OCI-LY3 (cell line): ENCODE measurements at regions not wholly inside any gene's neighbourhood (a gene's known extent, or its start where the extent isn't known, plus 50 kb on each side); places are given as distances from the start of the nearest gene placed in this dataset.

Experiments
- H2AFZ ChIP-seq: fragments of 200-600, 300-600 bp; shearing (Covaris generic); 2 replicates; pipeline ENCODE4 v1.6.0; 2014; ENCODE audit warnings: antibody characterized with exemption, low read depth, low read length
- H3K27ac ChIP-seq: fragments of 200-600, 300-600 bp; sonication (generic); 2 replicates; pipeline ENCODE4 v1.5.1; 2014; ENCODE audit warnings: mild to moderate bottlenecking, low read length, moderate library complexity, mixed read lengths
- H3K27me3 ChIP-seq: fragments of 200-600, 300-600 bp; sonication (generic); 2 replicates; pipeline ENCODE4 v1.6.1; 2014; ENCODE audit warnings: low read depth, low read length, mixed read lengths
- H3K36me3 ChIP-seq: fragments of 200-600, 300-600 bp; sonication (generic); replicated peaks from 2 replicates; pipeline ENCODE3; 2014; ENCODE audit warnings: low read depth, low read length, mixed read lengths
- H3K4me1 ChIP-seq: fragments of 300-600, 200-600 bp; sonication (generic); 2 replicates; pipeline ENCODE4 v1.6.1; 2014; ENCODE audit warnings: low read length, mixed read lengths
- H3K4me2 ChIP-seq: fragments of 200-600, 300-600 bp; sonication (generic); 2 replicates; pipeline ENCODE4 v1.6.1; 2014; ENCODE audit warnings: low read length, mixed read lengths
- H3K4me3 ChIP-seq: fragments of 300-600, 200-600 bp; sonication (generic); 2 replicates; pipeline ENCODE4 v1.5.1; 2014; ENCODE audit warnings: antibody characterized with exemption, mild to moderate bottlenecking, low read length, moderate library complexity
- H3K79me2 ChIP-seq: fragments of 300-600, 200-600 bp; shearing (Covaris generic); 2 replicates; pipeline ENCODE4 v1.6.1; 2014; ENCODE audit warnings: mild to moderate bottlenecking, low read length, mixed read lengths
- H3K9ac ChIP-seq: fragments of 300-600, 200-600 bp; shearing (Covaris generic); 2 replicates; pipeline ENCODE4 v1.6.0; 2014; ENCODE audit warnings: mild to moderate bottlenecking, low read length, moderate library complexity
- H3K9me3 ChIP-seq: fragments of 200-600, 300-600 bp; shearing (Covaris generic); 2 replicates; pipeline ENCODE4 v1.6.1; 2014; ENCODE audit warnings: low read length, mixed read lengths; ENCODE audit not compliant: insufficient read depth
- H4K20me1 ChIP-seq: fragments of 200-600, 300-600 bp; sonication (generic); 2 replicates; pipeline ENCODE4 v1.6.1; 2016; ENCODE audit warnings: low read length, mixed read lengths; ENCODE audit not compliant: insufficient read depth
- CTCF ChIP-seq: fragments of 200-600, 300-600 bp; sonication (generic); IDR thresholded peaks from 2 replicates; pipeline ENCODE4 v1.5.1; 2014; ENCODE audit warnings: antibody characterized with exemption, low read length, low read depth
- EZH2phosphoT487 ChIP-seq: fragments of 200-600 bp; shearing (Covaris generic); IDR thresholded peaks from 2 replicates; pipeline ENCODE4 v1.6.1; 2018; ENCODE audit warnings: antibody characterized with exemption, mixed run types, low read depth

GRCh38 chr20:55166063-55166462, 690.7 kb downstream of the DOK5 start:
- Histone ChIP-seq H3K4me1 (no peaks in the 10 kb centered on the region), H4K20me1 (no peaks in the 10 kb centered on the region), H3K27me3 (no peaks in the 10 kb centered on the region), H3K9me3 (no peaks in the 10 kb centered on the region), H3K79me2 (no peaks in the 10 kb centered on the region), H2AFZ (no peak overlapping the region), H3K9ac (no peak overlapping the region), H3K4me2 (no peak overlapping the region), H3K4me3 (no peak overlapping the region), H3K27ac (no peak overlapping the region), H3K36me3 (no peaks in the 10 kb centered on the region)
- TF ChIP-seq EZH2phosphoT487: no peak
- no peak for TF ChIP-seq CTCF

GRCh38 chr20:55160996-55161395, 685.6 kb downstream of the DOK5 start:
- Histone ChIP-seq H3K27me3 (no peaks in the 10 kb centered on the region), H3K36me3 (no peaks in the 10 kb centered on the region), H3K4me3 (no peak overlapping the region), H3K27ac (no peak overlapping the region), H3K9me3 (peaks cover 5% of the 10 kb centered on the region; the same call in 1 of the 2 replicates), H3K4me1 (peaks cover 6% of the 10 kb centered on the region; the same call in 1 of the 2 replicates), H3K79me2 (no peaks in the 10 kb centered on the region), H4K20me1 (no peaks in the 10 kb centered on the region), H3K9ac (no peak overlapping the region), H2AFZ (no peak overlapping the region), H3K4me2 (no peak overlapping the region)
- TF ChIP-seq CTCF (no peak), EZH2phosphoT487 (no peak)

GRCh38 chr20:55160037-55160436, 684.6 kb downstream of the DOK5 start:
- TF ChIP-seq EZH2phosphoT487 (no peak), CTCF (no peak)
- H3K4me2 ChIP-seq: no peak overlapping the region
- no peak overlapping the region for H3K4me3 ChIP-seq
- no peak overlapping the region for H3K9ac ChIP-seq
- peaks cover 8% of the 10 kb centered on the region; the same call in 1 of the 2 replicates for H3K4me1 ChIP-seq
- H3K79me2 ChIP-seq: no peaks in the 10 kb centered on the region
- H2AFZ ChIP-seq: no peak overlapping the region
- no peaks in the 10 kb centered on the region for H3K36me3 ChIP-seq
- no peak overlapping the region for H3K27ac ChIP-seq
- H4K20me1 ChIP-seq: no peaks in the 10 kb centered on the region
- peaks cover 5% of the 10 kb centered on the region; the same call in 1 of the 2 replicates for H3K9me3 ChIP-seq
- no peaks in the 10 kb centered on the region for H3K27me3 ChIP-seq

- Histone ChIP-seq H3K27ac (no peak overlapping the region), H2AFZ (no peak overlapping the region), H3K4me3 (no peak overlapping the region), H3K27me3 (no peaks in the 10 kb centered on the region), H3K4me1 (peaks cover 8% of the 10 kb centered on the region; the same call in 1 of the 2 replicates), H3K9ac (no peak overlapping the region), H3K79me2 (no peaks in the 10 kb centered on the region), H3K4me2 (no peak overlapping the region), H4K20me1 (no peaks in the 10 kb centered on the region), H3K9me3 (peaks cover 5% of the 10 kb centered on the region; the same call in 1 of the 2 replicates), H3K36me3 (no peaks in the 10 kb centered on the region)
- TF ChIP-seq CTCF (no peak), EZH2phosphoT487 (no peak)
Measured at GRCh38 chr20:55159230-55159629, 683.8 kb downstream of the DOK5 start.
